Mesendoderm (in vitro differentiated cells): ENCODE measurements at regions not wholly inside any gene's neighbourhood (a gene's known extent, or its start where the extent isn't known, plus 50 kb on each side); places are given as distances from the start of the nearest gene placed in this dataset.

Source experiments
- DNase-seq: peaks from one replicate; pipeline ENCODE4 v3.0.0; 2013
- H2AK5ac ChIP-seq: 2 replicates; pipeline ENCODE4 v1.6.1; 2013; ENCODE audit warnings: low read length, inconsistent platforms
- H2BK120ac ChIP-seq: 2 replicates; pipeline ENCODE4 v1.6.1; 2013; ENCODE audit warnings: low read depth, mild to moderate bottlenecking, low read length, moderate library complexity, mixed read lengths
- H2BK15ac ChIP-seq: replicated peaks from 2 replicates; pipeline ENCODE4 v1.6.1; 2013; ENCODE audit warnings: low read depth, mild to moderate bottlenecking, moderate library complexity
- H2BK5ac ChIP-seq: 2 replicates; pipeline ENCODE4 v1.6.1; 2013; ENCODE audit warnings: low read length, inconsistent platforms
- H3K18ac ChIP-seq: 2 replicates; pipeline ENCODE4 v1.6.1; 2013; ENCODE audit warnings: mild to moderate bottlenecking, low read length, mixed read lengths
- H3K23ac ChIP-seq: one replicate; pipeline ENCODE4 v1.6.1; 2013; ENCODE audit warnings: low read length
- H3K27ac ChIP-seq: 2 replicates; pipeline ENCODE4 v1.5.1; 2013; ENCODE audit warnings: low read depth, mild to moderate bottlenecking, inconsistent platforms, low read length, moderate library complexity
- H3K27me3 ChIP-seq: 2 replicates; pipeline ENCODE4 v1.6.1; 2013; ENCODE audit warnings: low read length, control low read depth, mild to moderate bottlenecking, inconsistent platforms; ENCODE audit not compliant: insufficient read depth, poor library complexity
- H3K36me3 ChIP-seq: 2 replicates; pipeline ENCODE4 v1.6.1; 2013; ENCODE audit warnings: low read length, inconsistent platforms; ENCODE audit not compliant: control insufficient read depth, insufficient read depth
- H3K4ac ChIP-seq: one replicate; pipeline ENCODE4 v1.6.1; 2013; ENCODE audit warnings: low read depth, mild to moderate bottlenecking, low read length, moderate library complexity
- H3K4me1 ChIP-seq: 2 replicates; pipeline ENCODE4 v1.6.1; 2013; ENCODE audit warnings: low read depth, low read length, inconsistent platforms; ENCODE audit not compliant: control insufficient read depth
- H3K4me2 ChIP-seq: 2 replicates; pipeline ENCODE4 v1.6.1; 2013; ENCODE audit warnings: low read length
- H3K4me3 ChIP-seq: 2 replicates; pipeline ENCODE4 v1.5.1; 2013; ENCODE audit warnings: mild to moderate bottlenecking, low read length
- H3K56ac ChIP-seq: one replicate; pipeline ENCODE4 v1.6.1; 2013; ENCODE audit warnings: low read length
- H3K79me1 ChIP-seq: 2 replicates; pipeline ENCODE4 v1.6.1; 2013; ENCODE audit warnings: low read length, inconsistent platforms
- H3K79me2 ChIP-seq: 2 replicates; pipeline ENCODE4 v1.6.1; 2013; ENCODE audit warnings: mild to moderate bottlenecking, low read length; ENCODE audit not compliant: control insufficient read depth, insufficient read depth
- H3K9ac ChIP-seq: 2 replicates; pipeline ENCODE4 v1.6.1; 2013; ENCODE audit warnings: low read length, inconsistent platforms
- H4K5ac ChIP-seq: one replicate; pipeline ENCODE4 v1.6.1; 2013; ENCODE audit warnings: low read length
- H4K8ac ChIP-seq: one replicate; pipeline ENCODE4 v1.6.1; 2013; ENCODE audit warnings: low read depth, mild to moderate bottlenecking, control low read depth, low read length, moderate library complexity
- WGBS: extraction: QIAGEN DNeasy Blood & Tissue Kit; methylation state at CpG from one replicate; pipeline ENCODE4 v1.1.7; 2013; ENCODE audit warnings: low lambda C conversion rate, missing lambda C conversion rate; ENCODE audit not compliant: insufficient coverage; ENCODE audit errors: extremely low coverage; 5-methylcytosine and 5-hydroxymethylcytosine counted together

GRCh38 chr13:68627379-68627778, 1397.2 kb upstream of the PCDH9 start:
- no peaks in the 10 kb centered on the region for H3K79me1 ChIP-seq
- H3K9ac ChIP-seq, result no peak overlapping the region
- no peaks in the 10 kb centered on the region for H3K36me3 ChIP-seq
- H3K23ac ChIP-seq, result no peak overlapping the region
- H3K56ac ChIP-seq, result no peak overlapping the region
- H4K5ac ChIP-seq, result no peak overlapping the region
- no peak overlapping the region for H4K8ac ChIP-seq
- H3K27ac ChIP-seq, result no peak overlapping the region
- no peak overlapping the region for H3K18ac ChIP-seq
- WGBS, result no CpG with 5 or more reads among the region's 3 CpGs
- no peak overlapping the region for H2BK120ac ChIP-seq
- H3K4me2 ChIP-seq, result no peak overlapping the region
- H3K4me1 ChIP-seq, result no peaks in the 10 kb centered on the region
- H2AK5ac ChIP-seq, result no peak overlapping the region
- H3K4ac ChIP-seq, result no peak overlapping the region
- no peaks in the 10 kb centered on the region for H3K27me3 ChIP-seq
- no peak overlapping the region for H2BK15ac ChIP-seq
- H2BK5ac ChIP-seq, result no peak overlapping the region
- no peak overlapping the region for H3K4me3 ChIP-seq
- DNase-seq, result no peak
- no peaks in the 10 kb centered on the region for H3K79me2 ChIP-seq

- Histone ChIP-seq H3K27ac (no peak overlapping the region), H2AK5ac (no peak overlapping the region), H2BK5ac (no peak overlapping the region), H3K18ac (no peak overlapping the region), H3K79me1 (no peaks in the 10 kb centered on the region), H3K4ac (no peak overlapping the region), H4K8ac (no peak overlapping the region), H3K56ac (no peak overlapping the region), H3K79me2 (no peaks in the 10 kb centered on the region), H2BK120ac (no peak overlapping the region), H3K27me3 (no peaks in the 10 kb centered on the region), H4K5ac (no peak overlapping the region), H2BK15ac (no peak overlapping the region), H3K9ac (no peak overlapping the region), H3K4me2 (no peak overlapping the region), H3K4me1 (no peaks in the 10 kb centered on the region), H3K23ac (no peak overlapping the region), H3K4me3 (no peak overlapping the region), H3K36me3 (no peaks in the 10 kb centered on the region)
- no CpG with 5 or more reads among the region's 10 CpGs for WGBS
- no peak for DNase-seq
Observed at GRCh38 chr13:68616600-68617222, 1386.6 kb upstream of the PCDH9 start.

- Histone ChIP-seq H3K4me1 (no peaks in the 10 kb centered on the region), H2AK5ac (no peak overlapping the region), H2BK5ac (no peak overlapping the region), H3K27me3 (no peaks in the 10 kb centered on the region), H3K18ac (no peak overlapping the region), H2BK120ac (no peak overlapping the region), H3K56ac (no peak overlapping the region), H3K36me3 (no peaks in the 10 kb centered on the region), H3K9ac (no peak overlapping the region), H4K8ac (no peak overlapping the region), H2BK15ac (no peak overlapping the region), H3K4me3 (no peak overlapping the region), H3K27ac (no peak overlapping the region), H3K23ac (no peak overlapping the region), H3K4ac (no peak overlapping the region), H4K5ac (no peak overlapping the region), H3K79me1 (no peaks in the 10 kb centered on the region), H3K79me2 (no peaks in the 10 kb centered on the region), H3K4me2 (no peak overlapping the region)
- no peak for DNase-seq
- WGBS, result no CpG with 5 or more reads among the region's 8 CpGs
Observed at GRCh38 chr13:68609661-68610060, 1379.5 kb upstream of the PCDH9 start.

GRCh38 chr13:68608147-68608546, 1378.0 kb upstream of the PCDH9 start:
- H3K36me3 ChIP-seq, result no peaks in the 10 kb centered on the region
- H3K27ac ChIP-seq, result no peak overlapping the region
- H3K4ac ChIP-seq, result no peak overlapping the region
- no peaks in the 10 kb centered on the region for H3K79me1 ChIP-seq
- no peak overlapping the region for H3K4me2 ChIP-seq
- H2BK5ac ChIP-seq, result no peak overlapping the region
- H2BK120ac ChIP-seq, result no peak overlapping the region
- no peak overlapping the region for H3K56ac ChIP-seq
- H3K27me3 ChIP-seq, result no peaks in the 10 kb centered on the region
- H2AK5ac ChIP-seq, result no peak overlapping the region
- no peak overlapping the region for H2BK15ac ChIP-seq
- no peak overlapping the region for H3K9ac ChIP-seq
- no peaks in the 10 kb centered on the region for H3K79me2 ChIP-seq
- no peaks in the 10 kb centered on the region for H3K4me1 ChIP-seq
- H4K8ac ChIP-seq, result no peak overlapping the region
- no peak overlapping the region for H3K4me3 ChIP-seq
- no peak overlapping the region for H4K5ac ChIP-seq
- no peak overlapping the region for H3K23ac ChIP-seq
- H3K18ac ChIP-seq, result no peak overlapping the region
- DNase-seq, result no peak

- no peaks in the 10 kb centered on the region for H3K79me1 ChIP-seq
- H4K5ac ChIP-seq, result no peak overlapping the region
- no peak overlapping the region for H3K23ac ChIP-seq
- no peaks in the 10 kb centered on the region for H3K79me2 ChIP-seq
- H3K4ac ChIP-seq, result no peak overlapping the region
- H3K4me1 ChIP-seq, result no peaks in the 10 kb centered on the region
- no peak overlapping the region for H3K4me2 ChIP-seq
- no peak overlapping the region for H2BK120ac ChIP-seq
- no peak overlapping the region for H2AK5ac ChIP-seq
- no peak overlapping the region for H2BK5ac ChIP-seq
- H4K8ac ChIP-seq, result no peak overlapping the region
- no peak overlapping the region for H2BK15ac ChIP-seq
- H3K27ac ChIP-seq, result no peak overlapping the region
- H3K4me3 ChIP-seq, result no peak overlapping the region
- H3K9ac ChIP-seq, result no peak overlapping the region
- H3K36me3 ChIP-seq, result no peaks in the 10 kb centered on the region
- H3K27me3 ChIP-seq, result no peaks in the 10 kb centered on the region
- no peak overlapping the region for H3K18ac ChIP-seq
- no peak overlapping the region for H3K56ac ChIP-seq
- no peak for DNase-seq
Observed at GRCh38 chr13:68597641-68598040, 1367.5 kb upstream of the PCDH9 start.

- Histone ChIP-seq H3K79me1 (no peaks in the 10 kb centered on the region), H2BK5ac (no peak overlapping the region), H2AK5ac (no peak overlapping the region), H3K9ac (no peak overlapping the region), H3K27me3 (no peaks in the 10 kb centered on the region), H4K8ac (no peak overlapping the region), H3K23ac (no peak overlapping the region), H3K79me2 (no peaks in the 10 kb centered on the region), H4K5ac (no peak overlapping the region), H3K18ac (no peak overlapping the region), H3K4ac (no peak overlapping the region), H3K36me3 (no peaks in the 10 kb centered on the region), H2BK120ac (no peak overlapping the region), H3K56ac (no peak overlapping the region), H3K4me1 (no peaks in the 10 kb centered on the region), H3K4me2 (no peak overlapping the region), H2BK15ac (no peak overlapping the region), H3K4me3 (no peak overlapping the region), H3K27ac (no peak overlapping the region)
- DNase-seq, result no peak
- WGBS, result no CpG with 5 or more reads among the region's 4 CpGs
Observed at GRCh38 chr13:68588623-68589022, 1358.5 kb upstream of the PCDH9 start.
